ENCODE measurements at regions not wholly inside any gene's neighbourhood (a gene's known extent, or its start where the extent isn't known, plus 50 kb on each side); places are given as distances from the start of the nearest gene placed in this dataset.
"Not testable (repeated sequence)": the region's sequence is repeated elsewhere in the genome, so short reads cannot be mapped to it uniquely, and the experiment has no call there.

GRCh38 chr18:54662986-54663385, 71.9 kb downstream of the DYNAP start:
- TF ChIP-seq ZNF274 (IDR thresholded peaks at IDR 0.05; ENCODE audit: low read depth, low read length), result no peak
- TF ChIP-seq YY1 (IDR thresholded peaks at IDR 0.05; ENCODE audit: insufficient read depth, insufficient read length), result no peak
- no peak for TF ChIP-seq SUZ12 (IDR thresholded peaks at IDR 0.05; ENCODE audit: extremely low read depth, insufficient read depth, insufficient read length)
- DNase-seq (ENCODE audit: low read depth, low spot score), result no peak
- Histone ChIP-seq H3K4me1 (ENCODE audit: insufficient read depth, insufficient read length) (no peaks in the 10 kb centered on the region), H3K9ac (ENCODE audit: insufficient read length, low read depth) (no peak overlapping the region), H3K27me3 (ENCODE audit: insufficient read depth, insufficient read length) (no peaks in the 10 kb centered on the region), H3K9me3 (ENCODE audit: insufficient read depth, low read length) (no peaks in the 10 kb centered on the region), H3K36me3 (ENCODE audit: insufficient read depth, insufficient read length, low read length) (no peaks in the 10 kb centered on the region), H3K4me3 (ENCODE audit: insufficient read length, low read depth) (no peak overlapping the region)

- not testable (repeated sequence) for H3K4me1 ChIP-seq (ENCODE audit: insufficient read depth, insufficient read length); H3K36me3 ChIP-seq (ENCODE audit: insufficient read depth, insufficient read length, low read length); DNase-seq (ENCODE audit: low read depth, low spot score); H3K9me3 ChIP-seq (ENCODE audit: insufficient read depth, low read length); H3K4me3 ChIP-seq (ENCODE audit: insufficient read length, low read depth); H3K27me3 ChIP-seq (ENCODE audit: insufficient read depth, insufficient read length); H3K9ac ChIP-seq (ENCODE audit: insufficient read length, low read depth)
These were observed 78.7 kb downstream of the DYNAP start for GRCh38 chr18:54669701-54670100.

GRCh38 chr18:54671291-54671881, 80.3 kb downstream of the DYNAP start:
- TF ChIP-seq ZNF274 (IDR thresholded peaks at IDR 0.05; ENCODE audit: low read depth, low read length) (no peak), YY1 (IDR thresholded peaks at IDR 0.05; ENCODE audit: insufficient read depth, insufficient read length) (no peak), SUZ12 (IDR thresholded peaks at IDR 0.05; ENCODE audit: extremely low read depth, insufficient read depth, insufficient read length) (no peak)
- H3K4me3 ChIP-seq (ENCODE audit: insufficient read length, low read depth), result no peak overlapping the region
- no peak for DNase-seq (ENCODE audit: low read depth, low spot score)
- H3K9me3 ChIP-seq (ENCODE audit: insufficient read depth, low read length), result peaks cover 7% of the 10 kb centered on the region; the same call in 1 of the 2 replicates
- H3K9ac ChIP-seq (ENCODE audit: insufficient read length, low read depth), result no peak overlapping the region
- no peaks in the 10 kb centered on the region for H3K36me3 ChIP-seq (ENCODE audit: insufficient read depth, insufficient read length, low read length)
- no peaks in the 10 kb centered on the region for H3K4me1 ChIP-seq (ENCODE audit: insufficient read depth, insufficient read length)
- H3K27me3 ChIP-seq (ENCODE audit: insufficient read depth, insufficient read length), result no peaks in the 10 kb centered on the region

- no peaks in the 10 kb centered on the region for H3K4me1 ChIP-seq (ENCODE audit: insufficient read depth, insufficient read length)
- no peak for DNase-seq (ENCODE audit: low read depth, low spot score)
- H3K27me3 ChIP-seq (ENCODE audit: insufficient read depth, insufficient read length), result no peaks in the 10 kb centered on the region
- no peak overlapping the region for H3K4me3 ChIP-seq (ENCODE audit: insufficient read length, low read depth)
- H3K9ac ChIP-seq (ENCODE audit: insufficient read length, low read depth), result no peak overlapping the region
- TF ChIP-seq ZNF274 (IDR thresholded peaks at IDR 0.05; ENCODE audit: low read depth, low read length), result no peak
- TF ChIP-seq YY1 (IDR thresholded peaks at IDR 0.05; ENCODE audit: insufficient read depth, insufficient read length), result no peak
- no peak for TF ChIP-seq SUZ12 (IDR thresholded peaks at IDR 0.05; ENCODE audit: extremely low read depth, insufficient read depth, insufficient read length)
- H3K9me3 ChIP-seq (ENCODE audit: insufficient read depth, low read length), result peaks cover 7% of the 10 kb centered on the region; the same call in 1 of the 2 replicates
- no peaks in the 10 kb centered on the region for H3K36me3 ChIP-seq (ENCODE audit: insufficient read depth, insufficient read length, low read length)
These were observed 81.1 kb downstream of the DYNAP start for GRCh38 chr18:54672109-54672508.

- no peak for DNase-seq (ENCODE audit: low read depth, low spot score)
- H3K4me1 ChIP-seq (ENCODE audit: insufficient read depth, insufficient read length), result no peaks in the 10 kb centered on the region
- H3K4me3 ChIP-seq (ENCODE audit: insufficient read length, low read depth), result no peak overlapping the region
- no peaks in the 10 kb centered on the region for H3K27me3 ChIP-seq (ENCODE audit: insufficient read depth, insufficient read length)
- no peak overlapping the region for H3K9ac ChIP-seq (ENCODE audit: insufficient read length, low read depth)
- H3K36me3 ChIP-seq (ENCODE audit: insufficient read depth, insufficient read length, low read length), result no peaks in the 10 kb centered on the region
- peaks cover 7% of the 10 kb centered on the region; the same call in 1 of the 2 replicates for H3K9me3 ChIP-seq (ENCODE audit: insufficient read depth, low read length)
- TF ChIP-seq YY1 (IDR thresholded peaks at IDR 0.05; ENCODE audit: insufficient read depth, insufficient read length), result no peak
These were observed 81.9 kb downstream of the DYNAP start for GRCh38 chr18:54672846-54673475.

DNA sequence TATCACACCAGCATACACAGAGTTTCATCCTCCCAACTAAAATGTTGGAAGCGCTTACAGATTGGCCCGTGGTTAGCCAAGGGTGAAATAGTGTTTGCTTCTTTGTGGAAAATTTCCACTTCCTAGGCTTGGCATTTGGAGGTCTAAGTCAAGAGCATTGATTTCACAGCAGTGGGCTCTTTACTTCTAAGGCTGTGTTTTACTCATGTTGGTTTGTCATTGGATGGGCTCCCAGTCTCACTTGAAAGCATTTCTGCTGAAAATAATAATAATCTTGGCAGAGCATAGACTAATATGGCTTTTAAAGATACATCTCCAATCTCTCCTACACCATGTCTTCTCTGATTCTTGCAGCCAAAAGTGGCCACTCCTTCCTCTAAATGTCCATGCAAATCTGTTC, 82.9 kb downstream of the DYNAP start:
- no peak overlapping the region for H3K4me3 ChIP-seq (ENCODE audit: insufficient read length, low read depth)
- DNase-seq (ENCODE audit: low read depth, low spot score), result no peak
- TF ChIP-seq ZNF274 (IDR thresholded peaks at IDR 0.05; ENCODE audit: low read depth, low read length) (no peak), YY1 (IDR thresholded peaks at IDR 0.05; ENCODE audit: insufficient read depth, insufficient read length) (no peak), SUZ12 (IDR thresholded peaks at IDR 0.05; ENCODE audit: extremely low read depth, insufficient read depth, insufficient read length) (no peak)
- H3K9ac ChIP-seq (ENCODE audit: insufficient read length, low read depth), result no peak overlapping the region
- peaks cover 7% of the 10 kb centered on the region; the same call in 1 of the 2 replicates for H3K9me3 ChIP-seq (ENCODE audit: insufficient read depth, low read length)
- H3K27me3 ChIP-seq (ENCODE audit: insufficient read depth, insufficient read length), result no peaks in the 10 kb centered on the region
- H3K4me1 ChIP-seq (ENCODE audit: insufficient read depth, insufficient read length), result no peaks in the 10 kb centered on the region
- H3K36me3 ChIP-seq (ENCODE audit: insufficient read depth, insufficient read length, low read length), result no peaks in the 10 kb centered on the region

GRCh38 chr18:54675076-54675475, 84.0 kb downstream of the DYNAP start:
- Histone ChIP-seq H3K9ac (ENCODE audit: insufficient read length, low read depth) (no peak overlapping the region), H3K27me3 (ENCODE audit: insufficient read depth, insufficient read length) (no peaks in the 10 kb centered on the region), H3K9me3 (ENCODE audit: insufficient read depth, low read length) (peaks cover 7% of the 10 kb centered on the region; the same call in 1 of the 2 replicates), H3K36me3 (ENCODE audit: insufficient read depth, insufficient read length, low read length) (no peaks in the 10 kb centered on the region), H3K4me3 (ENCODE audit: insufficient read length, low read depth) (no peak overlapping the region), H3K4me1 (ENCODE audit: insufficient read depth, insufficient read length) (no peaks in the 10 kb centered on the region)
- no peak for DNase-seq (ENCODE audit: low read depth, low spot score)
- TF ChIP-seq ZNF274 (IDR thresholded peaks at IDR 0.05; ENCODE audit: low read depth, low read length) (no peak), SUZ12 (IDR thresholded peaks at IDR 0.05; ENCODE audit: extremely low read depth, insufficient read depth, insufficient read length) (no peak), YY1 (IDR thresholded peaks at IDR 0.05; ENCODE audit: insufficient read depth, insufficient read length) (no peak)
